ENCODE measurements at regions not wholly inside any gene's neighbourhood (a gene's known extent, or its start where the extent isn't known, plus 50 kb on each side); places are given as distances from the start of the nearest gene placed in this dataset.
"Not testable (repeated sequence)": the region's sequence is repeated elsewhere in the genome, so short reads cannot be mapped to it uniquely, and the experiment has no call there.

GRCh38 chr6:58067867-58068548, 750.6 kb downstream of the PRIM2 start:
- not testable (repeated sequence) for TF ChIP-seq CTCF (IDR thresholded peaks at IDR 0.05); POLR2A (IDR thresholded peaks at IDR 0.05); POLR2AphosphoS5 (IDR thresholded peaks at IDR 0.05; ENCODE audit: insufficient read depth in 1 of 2, low read depth in 1 of 2)

Measured in vagina (tissue), 2 donors.